AG09309 (cell line): ENCODE measurements at regions not wholly inside any gene's neighbourhood (a gene's known extent, or its start where the extent isn't known, plus 50 kb on each side); places are given as distances from the start of the nearest gene placed in this dataset.

ENCODE experiments used
- DNase-seq: peaks from one replicate; pipeline ENCODE4 v3.0.0-alpha.2; 2010; ENCODE audit warnings: low read depth
- H3K4me3 ChIP-seq: 2 replicates; pipeline ENCODE4 v1.5.1; 2011; ENCODE audit warnings: mild to moderate bottlenecking, low read depth, low read length, moderate library complexity; ENCODE audit not compliant: control insufficient read depth
- CTCF ChIP-seq: IDR thresholded peaks from 2 replicates; pipeline ENCODE4 v1.5.1; 2011; ENCODE audit warnings: mild to moderate bottlenecking, low read depth, low read length, inconsistent platforms; ENCODE audit not compliant: insufficient read depth, control insufficient read depth; ENCODE audit errors: missing control alignments

GRCh38 chr17:31595666-31596381, 204.3 kb downstream of the RAB11FIP4 start:
- no peak overlapping the region for H3K4me3 ChIP-seq
- no peak for TF ChIP-seq CTCF
- no peak for DNase-seq

- no peak for TF ChIP-seq CTCF
- DNase-seq = no peak
- no peak overlapping the region for H3K4me3 ChIP-seq
These were observed 203.6 kb downstream of the RAB11FIP4 start for GRCh38 chr17:31595076-31595475.

- no peak for DNase-seq
- no peak overlapping the region for H3K4me3 ChIP-seq
- no peak for TF ChIP-seq CTCF
These were observed 202.9 kb downstream of the RAB11FIP4 start for GRCh38 chr17:31594416-31594815.

- no peak for DNase-seq
- H3K4me3 ChIP-seq = no peak overlapping the region
- no peak for TF ChIP-seq CTCF
These were observed 202.3 kb downstream of the RAB11FIP4 start for GRCh38 chr17:31593806-31594205.

- no peak for DNase-seq
- no peak overlapping the region for H3K4me3 ChIP-seq
- no peak for TF ChIP-seq CTCF
These were observed 200.4 kb downstream of the RAB11FIP4 start for GRCh38 chr17:31591924-31592323.

GRCh38 chr17:31588512-31588911, 197.0 kb downstream of the RAB11FIP4 start:
- TF ChIP-seq CTCF = no peak
- no peak for DNase-seq
- H3K4me3 ChIP-seq = no peak overlapping the region
